ENCODE measurements at regions not wholly inside any gene's neighbourhood (a gene's known extent, or its start where the extent isn't known, plus 50 kb on each side); places are given as distances from the start of the nearest gene placed in this dataset.

DNA sequence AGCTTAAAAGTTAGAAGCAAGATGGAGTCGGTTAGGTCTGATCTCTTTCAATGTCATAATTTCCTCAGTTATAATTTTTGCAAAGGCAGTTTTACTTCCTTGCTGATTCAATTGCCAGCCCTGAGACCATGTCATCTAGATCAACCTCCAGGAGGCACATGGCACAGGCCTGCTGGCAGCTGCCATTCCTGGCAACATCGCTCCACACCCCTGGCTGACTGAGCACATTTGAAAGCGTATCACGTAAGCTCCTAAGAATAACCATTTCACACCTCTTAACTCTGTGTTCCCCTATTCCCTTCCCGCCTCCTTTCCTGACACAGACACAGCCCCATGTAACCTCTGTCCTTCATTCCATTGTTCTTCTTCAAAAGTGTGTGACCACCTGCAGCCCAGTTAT, 313.9 kb upstream of the CTNNB1 start:
- no peak for DNase-seq (ENCODE audit: extremely low spot score in 2 of 2)
- no peak for TF ChIP-seq POLR2AphosphoS5 (IDR thresholded peaks at IDR 0.05; ENCODE audit: insufficient read depth in 1 of 2, low read depth in 1 of 2)
- TF ChIP-seq POLR2A (IDR thresholded peaks at IDR 0.05), result no peak
- no peak for TF ChIP-seq CTCF (IDR thresholded peaks at IDR 0.05)
- H3K36me3 ChIP-seq, result no peaks in the 10 kb centered on the region
- H3K4me3 ChIP-seq, result no peak overlapping the region
- no peaks in the 10 kb centered on the region for H3K9me3 ChIP-seq
- intact Hi-C loops (cut with DNase I), result no loop called here
- no peaks in the 10 kb centered on the region for H3K4me1 ChIP-seq
- no peaks in the 10 kb centered on the region for H3K27me3 ChIP-seq
- H3K27ac ChIP-seq, result no peak overlapping the region

- no peaks in the 10 kb centered on the region for H3K4me1 ChIP-seq
- intact Hi-C loops (cut with DNase I), result no loop called here
- no peaks in the 10 kb centered on the region for H3K9me3 ChIP-seq
- H3K36me3 ChIP-seq, result no peaks in the 10 kb centered on the region
- no peak for DNase-seq (ENCODE audit: extremely low spot score in 2 of 2)
- H3K27me3 ChIP-seq, result no peaks in the 10 kb centered on the region
- H3K4me3 ChIP-seq, result no peak overlapping the region
- no peak overlapping the region for H3K27ac ChIP-seq
- TF ChIP-seq POLR2AphosphoS5 (IDR thresholded peaks at IDR 0.05; ENCODE audit: insufficient read depth in 1 of 2, low read depth in 1 of 2) (no peak), CTCF (IDR thresholded peaks at IDR 0.05) (no peak), POLR2A (IDR thresholded peaks at IDR 0.05) (no peak)
Observed at GRCh38 chr3:40886660-40887425, 312.5 kb upstream of the CTNNB1 start.

- TF ChIP-seq POLR2AphosphoS5 (IDR thresholded peaks at IDR 0.05; ENCODE audit: insufficient read depth in 1 of 2, low read depth in 1 of 2) (no peak), POLR2A (IDR thresholded peaks at IDR 0.05) (no peak), CTCF (IDR thresholded peaks at IDR 0.05) (no peak)
- Histone ChIP-seq H3K9me3 (no peaks in the 10 kb centered on the region), H3K4me1 (no peaks in the 10 kb centered on the region), H3K36me3 (no peaks in the 10 kb centered on the region), H3K27me3 (no peaks in the 10 kb centered on the region), H3K4me3 (no peak overlapping the region), H3K27ac (no peak overlapping the region)
- DNase-seq (ENCODE audit: extremely low spot score in 2 of 2), result no peak
- intact Hi-C loops (cut with DNase I), result no loop called here
Observed at GRCh38 chr3:40891186-40891585, 308.1 kb upstream of the CTNNB1 start.

GRCh38 chr3:40895109-40895508, 304.2 kb upstream of the CTNNB1 start:
- Histone ChIP-seq H3K4me1 (no peaks in the 10 kb centered on the region), H3K36me3 (no peaks in the 10 kb centered on the region), H3K9me3 (no peaks in the 10 kb centered on the region), H3K4me3 (no peak overlapping the region), H3K27me3 (no peaks in the 10 kb centered on the region), H3K27ac (no peak overlapping the region)
- DNase-seq (ENCODE audit: extremely low spot score in 2 of 2), result no peak
- no peak for TF ChIP-seq CTCF (IDR thresholded peaks at IDR 0.05)
- TF ChIP-seq POLR2AphosphoS5 (IDR thresholded peaks at IDR 0.05; ENCODE audit: insufficient read depth in 1 of 2, low read depth in 1 of 2), result no peak
- no peak for TF ChIP-seq POLR2A (IDR thresholded peaks at IDR 0.05)
- intact Hi-C loops (cut with DNase I), result no loop called here

- intact Hi-C loops (cut with DNase I), result no loop called here
- no peak for DNase-seq (ENCODE audit: extremely low spot score in 2 of 2)
Observed at GRCh38 chr3:40899286-40899712, 300.0 kb upstream of the CTNNB1 start.

More at GRCh38 chr3:40899286-40899712, 300.0 kb upstream of the CTNNB1 start:
- Histone ChIP-seq H3K27ac (no peak overlapping the region), H3K27me3 (no peaks in the 10 kb centered on the region), H3K4me3 (no peak overlapping the region), H3K36me3 (no peaks in the 10 kb centered on the region), H3K4me1 (no peaks in the 10 kb centered on the region), H3K9me3 (no peaks in the 10 kb centered on the region)
- TF ChIP-seq POLR2A (IDR thresholded peaks at IDR 0.05) (no peak), CTCF (IDR thresholded peaks at IDR 0.05) (no peak), POLR2AphosphoS5 (IDR thresholded peaks at IDR 0.05; ENCODE audit: insufficient read depth in 1 of 2, low read depth in 1 of 2) (no peak)
